HepG2 (cell line): ENCODE measurements at regions not wholly inside any gene's neighbourhood (a gene's known extent, or its start where the extent isn't known, plus 50 kb on each side); places are given as distances from the start of the nearest gene placed in this dataset.

Experiments
- ATAC-seq: fragments of 200-7000 bp; cut with Tn5 transposase; 3 replicates; pipeline ENCODE4 v1.9.1; 2020; ENCODE audit warnings: mild to moderate bottlenecking, moderate library complexity
- BruUV-seq: library from RNA; stranded (reverse); fragments of 400-500 nt; replicated peaks from 2 replicates; lab custom pipeline; 2021; lab: Mats Ljungman, UMichigan
- CTCF ChIA-PET: fragments of 300-600 bp; formaldehyde crosslinking; extraction: SDS; loops from one replicate; lab custom pipeline; 2021; ENCODE audit warnings: low total read pairs, inconsistent platforms, low intra/inter-chr PET ratio; lab: Yijun Ruan, JAX
- POLR2A ChIA-PET: fragments of 350-600 bp; sonication (Branson Sonifier 250); formaldehyde crosslinking; loops from one replicate; lab custom pipeline; 2020; ENCODE audit warnings: antibody characterized with exemption, inconsistent platforms; lab: Yijun Ruan, JAX
- DNase-seq: peaks from one replicate; pipeline ENCODE4 v3.0.0-alpha.2; 2015; ENCODE audit warnings: low spot score
- FAIRE-seq: peaks from 3 replicates; lab custom pipeline; 2011; peaks lifted over from hg19 to GRCh38; lab: Jason Lieb, UNC
- H2AFZ ChIP-seq: one replicate; pipeline ENCODE4 v1.6.1; 2011; ENCODE audit warnings: low read length, inconsistent platforms
- H3K27ac ChIP-seq: fragments of 300-600 bp; 3 replicates; pipeline ENCODE4 v1.8.0; 2011; ENCODE audit warnings: mixed run types, mild to moderate bottlenecking, mixed read lengths, low read length, inconsistent platforms; ENCODE audit not compliant: insufficient read depth; ENCODE audit errors: extremely low read length
- H3K27me3 ChIP-seq, 2 experiments: fragments of 200-600 bp in 1 of 2; 2 replicates in 1 of 2; 3 replicates in 1 of 2; pipeline versions ENCODE4 v1.6.0 to v1.8.0; 2011; ENCODE audit warnings: low read length in 2 of 2, mild to moderate bottlenecking in 2 of 2, moderate library complexity in 2 of 2, inconsistent platforms in 1 of 2; ENCODE audit not compliant: insufficient read depth in 2 of 2, control insufficient read depth in 1 of 2
- H3K36me3 ChIP-seq, 2 experiments: fragments of 200-600 bp in 1 of 2; replicated peaks in 1 of 2; 2 replicates in 1 of 2; 3 replicates in 1 of 2; pipeline versions ENCODE4 v1.5.1 to v1.8.0; 2011; ENCODE audit warnings: low read length in 2 of 2, inconsistent platforms in 1 of 2; ENCODE audit not compliant: insufficient read depth in 2 of 2, control insufficient read depth in 1 of 2
- H3K4me1 ChIP-seq: 2 replicates; pipeline ENCODE4 v1.5.1; 2012; ENCODE audit warnings: low read length, inconsistent platforms; ENCODE audit not compliant: insufficient read depth
- H3K4me2 ChIP-seq: 2 replicates; pipeline ENCODE4 v1.6.0; 2011; ENCODE audit warnings: low read depth, low read length, inconsistent platforms
- H3K4me3 ChIP-seq, 3 experiments: fragments of 200-600 bp in 1 of 3; sonication (generic), shearing (Covaris generic) in 1 of 3; replicated peaks in 1 of 3; 2 replicates each; pipeline ENCODE4 v1.5.1; 2011 to 2016; ENCODE audit warnings: low read length in 3 of 3, inconsistent platforms in 2 of 3, low read depth in 2 of 3, mild to moderate bottlenecking in 2 of 3, control low read depth in 1 of 3, mixed read lengths in 1 of 3; ENCODE audit not compliant: insufficient read depth in 1 of 3
- H3K79me2 ChIP-seq: one replicate; pipeline ENCODE4 v1.6.1; 2011; ENCODE audit warnings: low read length, inconsistent platforms; ENCODE audit not compliant: insufficient read depth
- H3K9ac ChIP-seq: 2 replicates; pipeline ENCODE4 v1.6.0; 2011; ENCODE audit warnings: mild to moderate bottlenecking, low read depth, low read length, inconsistent platforms; ENCODE audit not compliant: insufficient read depth
- H3K9me3 ChIP-seq: 2 replicates; pipeline ENCODE4 v1.5.1; 2012; ENCODE audit warnings: mild to moderate bottlenecking, low read length
- H4K20me1 ChIP-seq: 2 replicates; pipeline ENCODE4 v1.6.0; 2011; ENCODE audit warnings: inconsistent platforms, mild to moderate bottlenecking, low read length, moderate library complexity; ENCODE audit not compliant: insufficient read depth
- FUBP1 ChIP-seq: sonication (generic); formaldehyde crosslinking; IDR thresholded peaks from 2 replicates; pipeline ENCODE4 v1.5.1; 2020; ENCODE audit warnings: missing genetic modification reagents, mild to moderate bottlenecking, borderline replicate concordance
- HNF1A ChIP-seq, 2 experiments: sonication (generic) in 1 of 2; formaldehyde crosslinking in 1 of 2; IDR thresholded peaks; 2 replicates each; pipeline versions ENCODE4 v1.4.0 to v1.6.1; 2016 to 2020; ENCODE audit warnings: borderline replicate concordance in 1 of 2, low read depth in 1 of 2, mild to moderate bottlenecking in 1 of 2, missing genetic modification reagents in 1 of 2
- JDP2 ChIP-seq: sonication (generic); formaldehyde crosslinking; IDR thresholded peaks from 2 replicates; pipeline ENCODE4 v1.8.1; 2022; ENCODE audit warnings: missing genetic modification reagents, borderline replicate concordance
- POLR2G ChIP-seq: fragments of 200-400 bp; formaldehyde crosslinking; IDR thresholded peaks from 2 replicates; pipeline ENCODE4 v1.6.1; 2018; ENCODE audit warnings: mild to moderate bottlenecking, low read depth, low read length, moderate library complexity
- TFDP1 ChIP-seq: IDR thresholded peaks from 2 replicates; pipeline ENCODE4 v1.6.1; 2016; ENCODE audit warnings: missing compliant biosample characterization, missing genetic modification reagents, borderline replicate concordance
- ZNF3 ChIP-seq: IDR thresholded peaks from 2 replicates; pipeline ENCODE4 v1.7.0; 2017; ENCODE audit warnings: inconsistent platforms
- ZNF709 ChIP-seq: sonication (generic); formaldehyde crosslinking; IDR thresholded peaks from 2 replicates; pipeline ENCODE4 v1.5.0; 2020; ENCODE audit warnings: mild to moderate bottlenecking, missing genetic modification reagents
- ZNF724P ChIP-seq: sonication (generic); formaldehyde crosslinking; IDR thresholded peaks from 2 replicates; pipeline ENCODE4 v1.8.0; 2022; ENCODE audit warnings: missing genetic modification reagents, borderline replicate concordance
- WGBS: methylation state at CpG from one replicate; pipeline ENCODE4 v1.1.6; 2017; ENCODE audit warnings: low lambda C conversion rate; 5-methylcytosine and 5-hydroxymethylcytosine counted together
- in situ Hi-C: cut with HindIII; loops from 2 replicates; pipeline ENCODE4 v1.10.0; 2017; ENCODE audit warnings: low pct_unique_long_range_greater_than_20kb; ENCODE audit not compliant: extremely low pct_ligation_motif_present
- intact Hi-C: fragments of 100-400 bp; cut with micrococcal nuclease; formaldehyde crosslinking; loops from one replicate; pipeline ENCODE4 v1.10.0; 2022; ENCODE audit not compliant: unreplicated experiment

- Histone ChIP-seq H3K4me2 (no peak overlapping the region), H2AFZ (no peak overlapping the region), H3K27ac (no peak overlapping the region), H3K4me3 (no peak overlapping the region), H3K79me2 (no peaks in the 10 kb centered on the region), H4K20me1 (no peaks in the 10 kb centered on the region), H3K9me3 (no peaks in the 10 kb centered on the region), H3K4me1 (peaks cover under 1% of the 10 kb centered on the region), H3K9ac (no peak overlapping the region), H3K27me3 (peaks cover 0 to 13% of the 10 kb centered on the region in 2 experiments; a peak in 3 of 5 replicates), H3K36me3 (no peaks in the 10 kb centered on the region)
- DNase-seq: no peak
- no peak for FAIRE-seq
- in situ Hi-C loops (no loop called here), intact Hi-C loops (no loop called here)
- WGBS: 62% methylated on average over 4 of the region's 4 CpGs
- CTCF ChIA-PET: no interaction called here
- ATAC-seq: no peak
- TF ChIP-seq ZNF724P (CRISPR knock-in tag): no peak
- TF ChIP-seq FUBP1 (CRISPR knock-in tag): no peak
- no peak for TF ChIP-seq POLR2G
- TF ChIP-seq HNF1A (IDR thresholded peaks at IDR 0.05; ENCODE audit: low read depth): no peak
- no peak for TF ChIP-seq HNF1A (CRISPR knock-in tag; IDR thresholded peaks at IDR 0.05; ENCODE audit: borderline replicate concordance)
- TF ChIP-seq JDP2 (CRISPR knock-in tag): no peak
- TF ChIP-seq TFDP1 (CRISPR knock-in tag): no peak
- TF ChIP-seq ZNF709 (CRISPR knock-in tag): no peak
- no peak for TF ChIP-seq ZNF3 (CRISPR knock-in tag)
- TF ChIP-seq, all 625 proteins: peak for 0
- POLR2A ChIA-PET: no interaction called here
- BruUV-seq: no TSS peak
These were observed 74.4 kb upstream of the FOXC1 start for GRCh38 chr6:1535295-1535694.
